ENCODE measurements at regions not wholly inside any gene's neighbourhood (a gene's known extent, or its start where the extent isn't known, plus 50 kb on each side); places are given as distances from the start of the nearest gene placed in this dataset.
"Not testable (repeated sequence)": the region's sequence is repeated elsewhere in the genome, so short reads cannot be mapped to it uniquely, and the experiment has no call there.

DNA sequence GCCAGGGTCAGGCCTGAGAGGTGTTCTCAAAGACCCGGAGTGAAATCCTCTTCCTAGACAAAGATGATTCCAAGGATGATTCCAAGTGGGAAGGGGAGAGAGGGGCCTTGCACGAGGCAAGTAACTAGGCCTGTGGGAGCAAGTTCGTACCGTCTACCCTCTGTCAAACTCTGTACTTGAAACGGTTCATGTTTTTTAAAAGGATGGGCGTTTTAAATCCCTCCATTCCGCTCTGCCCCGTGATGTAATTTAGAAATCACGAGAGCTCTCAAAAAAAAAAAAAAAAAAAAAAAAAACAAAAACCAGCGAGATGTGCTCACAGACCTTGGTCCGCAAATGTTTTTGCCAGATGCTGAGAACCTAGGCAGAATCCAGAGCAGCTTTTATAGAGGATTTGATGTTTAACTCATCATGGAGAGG, 114.7 kb upstream of the CARD11 start:
- intact Hi-C loops (cut with micrococcal nuclease; ENCODE audit: unreplicated experiment): no loop called here

DNA sequence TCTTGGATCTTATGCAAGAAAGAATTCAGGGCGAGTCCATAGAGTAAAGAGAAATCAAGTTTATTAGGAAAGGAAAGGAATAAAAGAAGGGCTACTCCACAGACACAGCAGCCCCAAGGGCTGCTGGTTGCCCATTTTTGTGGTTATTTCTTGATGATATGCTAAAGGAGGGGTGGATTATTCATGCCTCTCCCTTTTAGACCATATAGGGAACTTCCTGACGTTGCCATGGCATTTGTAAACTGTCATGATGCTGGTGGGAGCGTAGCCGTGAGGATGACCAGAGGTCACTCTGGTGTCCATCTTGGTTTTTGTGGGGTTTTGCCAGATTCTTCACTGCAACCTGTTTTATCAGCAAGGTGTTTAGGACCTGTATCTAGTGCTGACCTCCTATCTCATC, 115.4 kb upstream of the CARD11 start:
- H3K4me3 ChIP-seq (ENCODE audit: low read depth, low read length): no peak overlapping the region
- H3K4me1 ChIP-seq: peaks cover 11% of the 10 kb centered on the region
- no peak overlapping the region for H3K4me3 Mint-ChIP-seq (ENCODE audit: unreplicated experiment)
- intact Hi-C loops (cut with micrococcal nuclease; ENCODE audit: unreplicated experiment): no loop called here
- H3K27ac Mint-ChIP-seq (ENCODE audit: unreplicated experiment): no peak overlapping the region
- peaks cover 10% of the 10 kb centered on the region; the same call in 1 of the 2 replicates for H3K9me3 ChIP-seq
- peaks cover 4% of the 10 kb centered on the region for H3K4me1 Mint-ChIP-seq (ENCODE audit: low read depth, unreplicated experiment)
- no peaks in the 10 kb centered on the region for H3K9me3 Mint-ChIP-seq (ENCODE audit: unreplicated experiment)
- ChIA-PET POLR2A (no interaction called here), CTCF (no interaction called here)
- TF ChIP-seq, protein P1, sequence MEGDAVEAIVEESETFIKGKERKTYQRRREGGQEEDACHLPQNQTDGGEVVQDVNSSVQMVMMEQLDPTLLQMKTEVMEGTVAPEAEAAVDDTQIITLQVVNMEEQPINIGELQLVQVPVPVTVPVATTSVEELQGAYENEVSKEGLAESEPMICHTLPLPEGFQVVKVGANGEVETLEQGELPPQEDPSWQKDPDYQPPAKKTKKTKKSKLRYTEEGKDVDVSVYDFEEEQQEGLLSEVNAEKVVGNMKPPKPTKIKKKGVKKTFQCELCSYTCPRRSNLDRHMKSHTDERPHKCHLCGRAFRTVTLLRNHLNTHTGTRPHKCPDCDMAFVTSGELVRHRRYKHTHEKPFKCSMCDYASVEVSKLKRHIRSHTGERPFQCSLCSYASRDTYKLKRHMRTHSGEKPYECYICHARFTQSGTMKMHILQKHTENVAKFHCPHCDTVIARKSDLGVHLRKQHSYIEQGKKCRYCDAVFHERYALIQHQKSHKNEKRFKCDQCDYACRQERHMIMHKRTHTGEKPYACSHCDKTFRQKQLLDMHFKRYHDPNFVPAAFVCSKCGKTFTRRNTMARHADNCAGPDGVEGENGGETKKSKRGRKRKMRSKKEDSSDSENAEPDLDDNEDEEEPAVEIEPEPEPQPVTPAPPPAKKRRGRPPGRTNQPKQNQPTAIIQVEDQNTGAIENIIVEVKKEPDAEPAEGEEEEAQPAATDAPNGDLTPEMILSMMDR (IDR thresholded peaks at IDR 0.05; ENCODE audit: insufficient read depth in 1 of 2, low read depth in 1 of 2, low read length in 1 of 2, severe bottlenecking in 1 of 2, unreplicated experiment in 1 of 2): no peak
- H3K36me3 ChIP-seq (ENCODE audit: control insufficient read depth, insufficient read depth, low read length): no peaks in the 10 kb centered on the region
- DNase-seq: no peak
- H3K27me3 ChIP-seq (replicated peaks; ENCODE audit: control insufficient read depth, insufficient read depth, low read length): no peaks in the 10 kb centered on the region
- BruUV-seq (replicated peaks): no TSS peak
- no peaks in the 10 kb centered on the region for H3K36me3 Mint-ChIP-seq (ENCODE audit: insufficient read depth, unreplicated experiment)
- H3K27me3 Mint-ChIP-seq (ENCODE audit: insufficient read depth, unreplicated experiment): no peaks in the 10 kb centered on the region

More for the DNA sequence above, 114.7 kb upstream of the CARD11 start:
- H3K4me1 ChIP-seq: peaks cover 5% of the 10 kb centered on the region
- Mint-ChIP-seq H3K27ac (ENCODE audit: unreplicated experiment) (no peak overlapping the region), H3K36me3 (ENCODE audit: insufficient read depth, unreplicated experiment) (no peaks in the 10 kb centered on the region), H3K4me1 (ENCODE audit: low read depth, unreplicated experiment) (no peaks in the 10 kb centered on the region), H3K27me3 (ENCODE audit: insufficient read depth, unreplicated experiment) (no peaks in the 10 kb centered on the region), H3K4me3 (ENCODE audit: unreplicated experiment) (no peak overlapping the region), H3K9me3 (ENCODE audit: unreplicated experiment) (no peaks in the 10 kb centered on the region)
- POLR2A ChIA-PET: no interaction called here
- TF ChIP-seq, protein P1 (IDR thresholded peaks at IDR 0.05; ENCODE audit: insufficient read depth in 1 of 2, low read depth in 1 of 2, low read length in 1 of 2, severe bottlenecking in 1 of 2, unreplicated experiment in 1 of 2): no peak
- peaks cover 10% of the 10 kb centered on the region; the same call in 1 of the 2 replicates for H3K9me3 ChIP-seq
- no TSS peak for BruUV-seq (replicated peaks)
- CTCF ChIA-PET: no interaction called here
- no peaks in the 10 kb centered on the region for H3K27me3 ChIP-seq (replicated peaks; ENCODE audit: control insufficient read depth, insufficient read depth, low read length)
- H3K4me3 ChIP-seq (ENCODE audit: low read depth, low read length): no peak overlapping the region
- H3K36me3 ChIP-seq (ENCODE audit: control insufficient read depth, insufficient read depth, low read length): no peaks in the 10 kb centered on the region
- no peak for DNase-seq

- Histone ChIP-seq H3K9me3 (peaks cover 10% of the 10 kb centered on the region; the same call in 1 of the 2 replicates), H3K27me3 (replicated peaks; ENCODE audit: control insufficient read depth, insufficient read depth, low read length) (no peaks in the 10 kb centered on the region), H3K36me3 (ENCODE audit: control insufficient read depth, insufficient read depth, low read length) (no peaks in the 10 kb centered on the region), H3K4me3 (ENCODE audit: low read depth, low read length) (no peak overlapping the region), H3K4me1 (peaks cover 15% of the 10 kb centered on the region)
- no TSS peak for BruUV-seq (replicated peaks)
- Mint-ChIP-seq H3K4me1 (ENCODE audit: low read depth, unreplicated experiment) (peaks cover 8% of the 10 kb centered on the region), H3K36me3 (ENCODE audit: insufficient read depth, unreplicated experiment) (no peaks in the 10 kb centered on the region), H3K9me3 (ENCODE audit: unreplicated experiment) (no peaks in the 10 kb centered on the region), H3K4me3 (ENCODE audit: unreplicated experiment) (no peak overlapping the region), H3K27ac (ENCODE audit: unreplicated experiment) (no peak overlapping the region), H3K27me3 (ENCODE audit: insufficient read depth, unreplicated experiment) (no peaks in the 10 kb centered on the region)
- intact Hi-C loops (cut with micrococcal nuclease; ENCODE audit: unreplicated experiment): no loop called here
- DNase-seq: no peak
- CTCF ChIA-PET: no interaction called here
- POLR2A ChIA-PET: no interaction called here
- TF ChIP-seq, protein P1 (IDR thresholded peaks at IDR 0.05; ENCODE audit: insufficient read depth in 1 of 2, low read depth in 1 of 2, low read length in 1 of 2, severe bottlenecking in 1 of 2, unreplicated experiment in 1 of 2): no peak
Observed at GRCh38 chr7:3159445-3159844, 115.8 kb upstream of the CARD11 start.

GRCh38 chr7:3159926-3160325, 116.3 kb upstream of the CARD11 start:
- DNase-seq; H3K36me3 Mint-ChIP-seq (ENCODE audit: insufficient read depth, unreplicated experiment); H3K27ac Mint-ChIP-seq (ENCODE audit: unreplicated experiment); H3K9me3 Mint-ChIP-seq (ENCODE audit: unreplicated experiment); H3K36me3 ChIP-seq (ENCODE audit: control insufficient read depth, insufficient read depth, low read length); H3K27me3 Mint-ChIP-seq (ENCODE audit: insufficient read depth, unreplicated experiment); H3K27me3 ChIP-seq (replicated peaks; ENCODE audit: control insufficient read depth, insufficient read depth, low read length); intact Hi-C loops (cut with micrococcal nuclease; ENCODE audit: unreplicated experiment); POLR2A ChIA-PET; H3K4me3 ChIP-seq (ENCODE audit: low read depth, low read length); H3K4me3 Mint-ChIP-seq (ENCODE audit: unreplicated experiment); CTCF ChIA-PET; H3K4me1 Mint-ChIP-seq (ENCODE audit: low read depth, unreplicated experiment); BruUV-seq (replicated peaks): not testable (repeated sequence)
- Histone ChIP-seq H3K9me3 (peaks cover 10% of the 10 kb centered on the region; the same call in 1 of the 2 replicates), H3K4me1 (peaks cover 20% of the 10 kb centered on the region)
